IMR-90 (cell line): ENCODE measurements at regions not wholly inside any gene's neighbourhood (a gene's known extent, or its start where the extent isn't known, plus 50 kb on each side); places are given as distances from the start of the nearest gene placed in this dataset.

Source experiments
- ATAC-seq: fragments of 200-7000 bp; cut with Tn5 transposase; 2 replicates; pipeline ENCODE4 v1.9.1; 2020; ENCODE audit warnings: low read depth, mild to moderate bottlenecking, moderate library complexity
- BruUV-seq: library from RNA; stranded (reverse); fragments of 400-500 nt; replicated peaks from 2 replicates; lab custom pipeline; 2021; lab: Mats Ljungman, UMichigan
- CTCF ChIA-PET: fragments of 300-600 bp; formaldehyde crosslinking; extraction: SDS; loops from one replicate; lab custom pipeline; 2021; ENCODE audit warnings: antibody characterized with exemption; lab: Yijun Ruan, JAX
- POLR2A ChIA-PET: fragments of 300-600 bp; sonication (Branson Sonifier 250); formaldehyde crosslinking; loops from one replicate; lab custom pipeline; 2022; ENCODE audit warnings: antibody characterized with exemption; ENCODE audit not compliant: unreplicated experiment; lab: Charles Lee
- DNase-seq: peaks from one replicate; pipeline ENCODE4 v3.0.0; 2013
- H2AFZ ChIP-seq: replicated peaks from 2 replicates; pipeline ENCODE3; 2013; ENCODE audit warnings: low read length, mild to moderate bottlenecking; ENCODE audit not compliant: poor library complexity
- H2AK5ac ChIP-seq: 2 replicates; pipeline ENCODE4 v1.6.1; 2013; ENCODE audit warnings: low read depth, low read length, inconsistent platforms
- H2AK9ac ChIP-seq: replicated peaks from 2 replicates; pipeline ENCODE3; 2013; ENCODE audit warnings: mild to moderate bottlenecking, low read depth, low read length, moderate library complexity; ENCODE audit not compliant: poor library complexity
- H2BK120ac ChIP-seq: 2 replicates; pipeline ENCODE4 v1.6.1; 2013; ENCODE audit warnings: low read depth, low read length, inconsistent platforms
- H2BK15ac ChIP-seq: 3 replicates; pipeline ENCODE4 v1.6.1; 2013; ENCODE audit warnings: low read depth, low read length, inconsistent platforms
- H2BK20ac ChIP-seq: 2 replicates; pipeline ENCODE4 v1.6.1; 2013; ENCODE audit warnings: low read depth, mild to moderate bottlenecking, inconsistent platforms, low read length, moderate library complexity
- H2BK5ac ChIP-seq: 2 replicates; pipeline ENCODE4 v1.6.1; 2013; ENCODE audit warnings: mild to moderate bottlenecking, low read depth, low read length, inconsistent platforms; ENCODE audit not compliant: poor library complexity, severe bottlenecking
- H3K14ac ChIP-seq: replicated peaks from 2 replicates; pipeline ENCODE4 v1.6.1; 2013; ENCODE audit warnings: low read depth, low read length, inconsistent platforms
- H3K18ac ChIP-seq: 2 replicates; pipeline ENCODE4 v1.6.1; 2013; ENCODE audit warnings: low read depth, low read length, control low read depth
- H3K23ac ChIP-seq: 2 replicates; pipeline ENCODE4 v1.6.1; 2013; ENCODE audit warnings: low read depth, low read length, inconsistent platforms
- H3K27ac ChIP-seq: 2 replicates; pipeline ENCODE4 v1.5.1; 2013; ENCODE audit warnings: mild to moderate bottlenecking, control low read depth, low read length; ENCODE audit not compliant: insufficient read depth
- H3K27me3 ChIP-seq: 2 replicates; pipeline ENCODE4 v1.6.1; 2013; ENCODE audit warnings: low read length; ENCODE audit not compliant: control insufficient read depth, insufficient read depth
- H3K36me3 ChIP-seq: 2 replicates; pipeline ENCODE4 v1.6.1; 2013; ENCODE audit warnings: low read length, mixed read lengths; ENCODE audit not compliant: control insufficient read depth, insufficient read depth
- H3K4ac ChIP-seq: 2 replicates; pipeline ENCODE4 v1.6.1; 2013; ENCODE audit warnings: low read depth, low read length, inconsistent platforms
- H3K4me1 ChIP-seq: 2 replicates; pipeline ENCODE4 v1.6.1; 2013; ENCODE audit warnings: low read length, mixed read lengths; ENCODE audit not compliant: control insufficient read depth, insufficient read depth
- H3K4me2 ChIP-seq: 2 replicates; pipeline ENCODE4 v1.6.1; 2013; ENCODE audit warnings: low read depth, mild to moderate bottlenecking, control low read depth, low read length, moderate library complexity
- H3K4me3 ChIP-seq: 2 replicates; pipeline ENCODE4 v1.5.1; 2013; ENCODE audit warnings: low read depth, mild to moderate bottlenecking, control low read depth, low read length, moderate library complexity; ENCODE audit not compliant: insufficient read depth
- H3K56ac ChIP-seq: 2 replicates; pipeline ENCODE4 v1.6.1; 2013; ENCODE audit warnings: low read length, inconsistent platforms; ENCODE audit not compliant: insufficient read depth; ENCODE audit errors: extremely low read depth
- H3K79me1 ChIP-seq, 2 experiments: 2 replicates each; pipeline ENCODE4 v1.6.1; 2013; ENCODE audit warnings: low read length in 2 of 2, inconsistent platforms in 1 of 2, low read depth in 1 of 2
- H3K9ac ChIP-seq: 2 replicates; pipeline ENCODE4 v1.6.1; 2013; ENCODE audit warnings: low read depth, low read length, control low read depth
- H3K9me1 ChIP-seq: 2 replicates; pipeline ENCODE4 v1.6.1; 2013; ENCODE audit warnings: low read length, inconsistent platforms; ENCODE audit not compliant: insufficient read depth
- H3K9me3 ChIP-seq: 2 replicates; pipeline ENCODE4 v1.6.1; 2013; ENCODE audit warnings: low read length; ENCODE audit not compliant: control insufficient read depth, insufficient read depth
- H4K20me1 ChIP-seq: 2 replicates; pipeline ENCODE4 v1.6.1; 2013; ENCODE audit warnings: low read length, inconsistent platforms; ENCODE audit not compliant: insufficient read depth
- H4K5ac ChIP-seq: 2 replicates; pipeline ENCODE4 v1.6.1; 2013; ENCODE audit warnings: mild to moderate bottlenecking, low read depth, low read length, control low read depth
- H4K8ac ChIP-seq, 2 experiments: 2 replicates each; pipeline ENCODE4 v1.6.1; 2013; ENCODE audit warnings: low read depth in 2 of 2, low read length in 2 of 2, control low read depth in 1 of 2, inconsistent platforms in 1 of 2
- H4K91ac ChIP-seq: 2 replicates; pipeline ENCODE4 v1.6.1; 2013; ENCODE audit warnings: low read depth, low read length, inconsistent platforms; ENCODE audit not compliant: insufficient read depth
- BHLHE40 ChIP-seq: fragments of 150-350 bp; IDR thresholded peaks from 2 replicates; pipeline ENCODE4 v1.6.1; 2016; ENCODE audit warnings: mild to moderate bottlenecking, low read depth, low read length
- CEBPB ChIP-seq: IDR thresholded peaks from 2 replicates; pipeline ENCODE4 v1.6.1; 2012; ENCODE audit warnings: low read depth, low read length, improper control_type of control experiment
- MXI1 ChIP-seq: IDR thresholded peaks from 2 replicates; pipeline ENCODE4 v1.6.1; 2012; ENCODE audit warnings: low read depth, mild to moderate bottlenecking, low read length, moderate library complexity, borderline replicate concordance
- RCOR1 ChIP-seq: IDR thresholded peaks from 2 replicates; pipeline ENCODE4 v1.6.1; 2012; ENCODE audit warnings: mild to moderate bottlenecking, low read length, improper control_type of control experiment; ENCODE audit not compliant: insufficient replicate concordance
- RFX5 ChIP-seq: IDR thresholded peaks from 2 replicates; pipeline ENCODE4 v1.8.0; 2012; ENCODE audit warnings: low read depth, mild to moderate bottlenecking, low read length, moderate library complexity
- WGBS, 2 experiments: methylation state at CpG; one replicate each; pipeline versions ENCODE4 v1.1.5 to v1.1.7; 2013; ENCODE audit warnings: missing lambda C conversion rate in 2 of 2; ENCODE audit not compliant: insufficient read length in 1 of 2; ENCODE audit errors: extremely low coverage in 2 of 2; 5-methylcytosine and 5-hydroxymethylcytosine counted together
- dilution Hi-C: fragments of 300-500 bp; cut with HindIII; formaldehyde crosslinking; loops from one replicate; pipeline ENCODE4 v1.14.3; 2018; ENCODE audit warnings: low sequenced_read_pairs; ENCODE audit not compliant: unreplicated experiment
- in situ Hi-C: fragments of 300-500 bp; cut with MboI; formaldehyde crosslinking; loops from 3 replicates; pipeline ENCODE4 v1.14.3; 2019; ENCODE audit warnings: low sequenced_read_pairs, inconsistent platforms, mixed read lengths
- intact Hi-C: fragments of 100-400 bp; cut with micrococcal nuclease; formaldehyde crosslinking; loops from 2 replicates; pipeline ENCODE4 v1.10.0; 2022

DNA sequence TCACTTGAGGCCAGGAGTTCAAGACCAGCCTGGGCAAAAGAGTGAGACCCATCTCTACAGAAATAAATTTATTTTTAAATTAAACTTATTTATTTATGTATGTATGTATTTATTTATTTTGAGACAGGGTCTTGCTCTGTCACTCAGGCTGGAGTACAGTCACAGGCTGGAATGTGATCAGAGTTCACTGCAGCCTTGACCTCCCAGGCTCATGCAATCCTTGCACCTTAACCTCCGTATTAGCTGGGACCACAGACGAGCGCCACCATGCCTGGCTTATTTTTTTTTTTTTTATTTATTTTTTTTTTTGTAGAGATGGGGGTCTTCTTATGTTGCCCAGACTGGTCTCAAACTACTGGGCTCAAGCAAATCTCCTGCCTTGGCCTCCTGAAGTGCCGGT, 135.2 kb upstream of the HES1 start:
- BruUV-seq, result no TSS peak
- no peak for DNase-seq
- Histone ChIP-seq H3K27ac (no peak overlapping the region), H3K4me1 (peaks cover 8% of the 10 kb centered on the region; the same call in 1 of the 2 replicates), H3K9ac (no peak overlapping the region), H3K4ac (no peak overlapping the region), H3K23ac (no peak overlapping the region), H4K20me1 (no peaks in the 10 kb centered on the region), H4K5ac (no peak overlapping the region), H4K8ac (no peak overlapping the region), H2BK20ac (no peak overlapping the region), H3K56ac (no peak overlapping the region), H3K79me1 (no peaks in the 10 kb centered on the region), H2BK120ac (no peak overlapping the region), H2BK5ac (no peak overlapping the region), H3K4me2 (no peak overlapping the region), H3K18ac (no peak overlapping the region), H4K91ac (no peak overlapping the region), H3K27me3 (peaks cover 28% of the 10 kb centered on the region), H3K9me1 (peaks cover 7% of the 10 kb centered on the region; the same call in 1 of the 2 replicates), H3K4me3 (no peak overlapping the region), H2AK9ac (no peak overlapping the region), H3K9me3 (no peaks in the 10 kb centered on the region), H2AFZ (no peak overlapping the region), H3K14ac (no peak overlapping the region), H2BK15ac (no peak overlapping the region), H3K36me3 (no peaks in the 10 kb centered on the region), H2AK5ac (no peak overlapping the region)
- in situ Hi-C loops, result no loop called here
- dilution Hi-C loops, result no loop called here
- POLR2A ChIA-PET, result no interaction called here
- no CpG with 5 or more reads among the region's 4 CpGs for WGBS, 2 experiments
- no peak for ATAC-seq
- TF ChIP-seq MXI1, result no peak
- no peak for TF ChIP-seq RCOR1
- TF ChIP-seq BHLHE40, result no peak
- TF ChIP-seq CEBPB, result no peak
- TF ChIP-seq RFX5, result no peak
- intact Hi-C loops, result loop anchor here (10.0 kb wide), 2 partner anchors 216 to 314 kb away; no protein-coding TSS in a partner anchor
- CTCF ChIA-PET, result no interaction called here
